Endodermal cell (in vitro differentiated cells): ENCODE measurements at regions not wholly inside any gene's neighbourhood (a gene's known extent, or its start where the extent isn't known, plus 50 kb on each side); places are given as distances from the start of the nearest gene placed in this dataset.
"Not testable (repeated sequence)": the region's sequence is repeated elsewhere in the genome, so short reads cannot be mapped to it uniquely, and the experiment has no call there.

ENCODE experiments used
- DNase-seq: peaks from one replicate; pipeline ENCODE4 v3.0.0-alpha.2; 2017
- H3K27ac ChIP-seq: 2 replicates; pipeline ENCODE4 v1.5.1; 2013; ENCODE audit warnings: mild to moderate bottlenecking, low read depth, low read length, moderate library complexity
- H3K27me3 ChIP-seq: 2 replicates; pipeline ENCODE4 v1.6.1; 2013; ENCODE audit warnings: mild to moderate bottlenecking, low read length, moderate library complexity; ENCODE audit not compliant: insufficient read depth, control insufficient read depth, poor library complexity, severe bottlenecking
- H3K36me3 ChIP-seq: 2 replicates; pipeline ENCODE4 v1.7.0; 2013; ENCODE audit warnings: mild to moderate bottlenecking, low read length, moderate library complexity; ENCODE audit not compliant: control insufficient read depth, insufficient read depth
- H3K4me1 ChIP-seq: one replicate; pipeline ENCODE4 v1.7.0; 2013; ENCODE audit warnings: low read length; ENCODE audit not compliant: control insufficient read depth, insufficient read depth
- H3K4me3 ChIP-seq: 2 replicates; pipeline ENCODE4 v1.5.1; 2013; ENCODE audit warnings: mild to moderate bottlenecking, low read length, moderate library complexity
- H3K9ac ChIP-seq: 2 replicates; pipeline ENCODE4 v1.6.1; 2013; ENCODE audit warnings: mild to moderate bottlenecking, low read length, moderate library complexity; ENCODE audit not compliant: poor library complexity, severe bottlenecking; ENCODE audit errors: extremely low read depth
- H3K9me3 ChIP-seq: 2 replicates; pipeline ENCODE4 v1.6.1; 2013; ENCODE audit warnings: mild to moderate bottlenecking, low read length, moderate library complexity; ENCODE audit not compliant: control insufficient read depth
- H3K27ac Mint-ChIP-seq: 2 replicates; pipeline ENCODE4 v1.8.0; 2020; ENCODE audit warnings: mixed read lengths
- H3K27me3 Mint-ChIP-seq: 2 replicates; pipeline ENCODE4 v1.8.0; 2021; ENCODE audit warnings: mild to moderate bottlenecking, mixed read lengths; ENCODE audit not compliant: insufficient read depth
- H3K36me3 Mint-ChIP-seq: 2 replicates; pipeline ENCODE4 v1.8.0; 2020; ENCODE audit warnings: low read depth, mixed read lengths
- H3K4me1 Mint-ChIP-seq: 2 replicates; pipeline ENCODE4 v1.8.0; 2020; ENCODE audit warnings: mixed read lengths
- H3K4me3 Mint-ChIP-seq: 2 replicates; pipeline ENCODE4 v1.8.0; 2020; ENCODE audit warnings: mild to moderate bottlenecking, moderate library complexity, mixed read lengths
- H3K9me3 Mint-ChIP-seq: 2 replicates; pipeline ENCODE4 v1.8.0; 2020; ENCODE audit warnings: mild to moderate bottlenecking, mixed read lengths
- WGBS, 2 experiments: methylation state at CpG; one replicate each; pipeline versions ENCODE4 v1.1.5 to v1.1.7; 2013; ENCODE audit warnings: missing lambda C conversion rate in 2 of 2, mixed read lengths in 1 of 2; ENCODE audit not compliant: insufficient coverage in 1 of 2, insufficient read length in 1 of 2; 5-methylcytosine and 5-hydroxymethylcytosine counted together

GRCh38 chr22:12384612-12385011 is 3143.4 kb upstream of the OR11H1 start:
- H3K36me3 ChIP-seq, H3K4me3 Mint-ChIP-seq, H3K4me1 ChIP-seq, H3K27ac ChIP-seq, H3K36me3 Mint-ChIP-seq, H3K27me3 ChIP-seq, H3K27me3 Mint-ChIP-seq, H3K9ac ChIP-seq, H3K27ac Mint-ChIP-seq, DNase-seq, H3K4me1 Mint-ChIP-seq: not testable (repeated sequence)
- Histone ChIP-seq H3K4me3 (peak overlapping the region; percentile 15), H3K9me3 (peaks cover 63% of the 10 kb centered on the region)
- peaks cover 92% of the 10 kb centered on the region for H3K9me3 Mint-ChIP-seq
- WGBS, 2 experiments: 95% methylated on average over 4 of the region's 4 CpGs

DNA sequence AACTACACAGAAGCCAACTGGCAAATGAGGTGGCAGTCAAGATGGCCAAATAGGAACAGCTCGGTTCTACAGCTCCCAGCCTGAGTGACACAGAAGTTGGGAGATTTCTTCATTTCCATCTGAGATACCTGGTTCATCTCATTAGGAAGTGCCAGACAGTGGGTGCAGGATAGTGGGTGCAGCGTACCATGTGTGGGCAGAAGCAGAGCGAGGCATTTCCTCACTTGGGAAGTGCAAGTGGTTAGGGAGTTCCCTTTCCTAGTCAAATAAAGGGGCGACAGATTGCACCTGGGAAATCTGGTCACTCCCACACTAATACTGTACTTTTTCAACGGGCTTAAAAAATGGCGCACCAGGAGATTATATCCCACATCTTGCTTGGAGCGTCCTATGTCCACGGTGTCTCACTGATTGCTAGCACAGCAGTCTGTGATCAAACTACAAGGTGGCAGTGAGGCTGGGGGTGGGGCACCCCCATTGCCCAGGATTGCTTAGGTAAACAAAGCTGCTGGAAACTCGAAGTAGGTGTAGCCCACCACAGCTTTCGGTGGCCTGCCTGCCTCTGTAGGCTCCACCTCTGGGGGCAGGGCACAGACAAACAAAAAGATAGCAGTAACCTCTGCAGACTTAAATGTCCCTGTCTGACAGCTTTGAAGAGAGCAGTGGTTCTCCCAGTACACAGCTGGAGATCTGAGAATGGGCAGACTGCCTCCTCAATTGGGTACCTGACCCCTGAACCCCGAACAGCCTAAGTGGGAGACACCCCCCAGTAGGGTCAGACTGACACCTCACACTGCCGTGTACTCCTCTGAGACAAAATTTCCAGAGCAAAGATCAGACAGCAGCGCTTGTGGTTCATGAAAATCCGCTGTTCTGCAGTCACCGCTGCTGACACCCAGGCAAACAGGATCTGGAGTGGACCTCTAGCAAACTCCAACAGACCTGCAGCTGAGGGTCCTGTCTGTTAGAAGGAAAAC is 3138.9 kb upstream of the OR11H1 start:
- H3K27ac Mint-ChIP-seq, H3K4me3 ChIP-seq, H3K9ac ChIP-seq, H3K27me3 ChIP-seq, H3K27me3 Mint-ChIP-seq, H3K27ac ChIP-seq, H3K4me3 Mint-ChIP-seq, H3K36me3 Mint-ChIP-seq, H3K4me1 Mint-ChIP-seq, H3K4me1 ChIP-seq, H3K36me3 ChIP-seq: not testable (repeated sequence)
- peaks cover 44% of the 10 kb centered on the region for H3K9me3 ChIP-seq
- 71 to 76% methylated on average over 11 to 15 of the region's 15 CpGs for WGBS, 2 experiments
- peak; percentile 26 for DNase-seq
- H3K9me3 Mint-ChIP-seq: peaks cover 94% of the 10 kb centered on the region

- not testable (repeated sequence) for DNase-seq, H3K4me3 ChIP-seq, H3K4me1 ChIP-seq, H3K9ac ChIP-seq, H3K36me3 ChIP-seq, H3K4me3 Mint-ChIP-seq, H3K4me1 Mint-ChIP-seq, H3K27me3 ChIP-seq, H3K27ac Mint-ChIP-seq, H3K27me3 Mint-ChIP-seq, H3K36me3 Mint-ChIP-seq, H3K27ac ChIP-seq
- 71 to 100% methylated on average over 1 to 2 of the region's 2 CpGs for WGBS, 2 experiments
- peaks cover 57% of the 10 kb centered on the region for H3K9me3 ChIP-seq
- H3K9me3 Mint-ChIP-seq: peaks cover 91% of the 10 kb centered on the region
Observed at GRCh38 chr22:12397270-12397669, 3130.7 kb upstream of the OR11H1 start.

DNA sequence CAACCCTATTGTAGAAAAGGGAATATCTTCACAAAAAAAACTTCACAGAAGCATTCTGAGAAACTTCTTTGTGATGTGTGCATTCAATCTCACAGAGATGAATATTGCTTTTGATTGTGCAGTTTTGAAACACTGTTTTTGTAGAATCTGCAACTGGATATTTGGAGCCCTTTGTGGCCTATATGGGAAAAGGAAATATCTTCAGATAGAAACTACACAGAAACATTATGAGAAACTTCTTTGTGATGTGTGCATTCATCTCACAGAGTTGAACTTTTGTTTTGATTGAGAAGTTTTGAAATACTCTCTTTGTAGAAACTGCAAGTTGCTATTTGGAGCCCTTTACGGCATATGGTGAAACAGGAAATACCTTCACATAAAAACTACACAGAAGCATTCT is 3126.1 kb upstream of the OR11H1 start:
- not testable (repeated sequence) for H3K27ac ChIP-seq, H3K27ac Mint-ChIP-seq, H3K9ac ChIP-seq, H3K4me1 Mint-ChIP-seq, H3K27me3 Mint-ChIP-seq, DNase-seq, H3K4me3 Mint-ChIP-seq, H3K4me3 ChIP-seq, H3K36me3 ChIP-seq, H3K27me3 ChIP-seq, H3K36me3 Mint-ChIP-seq, H3K4me1 ChIP-seq
- H3K9me3 ChIP-seq: peaks cover 73% of the 10 kb centered on the region
- H3K9me3 Mint-ChIP-seq: peaks cover 93% of the 10 kb centered on the region
- WGBS, 2 experiments: no CpG with 5 or more reads among the region's 1 CpG

DNA sequence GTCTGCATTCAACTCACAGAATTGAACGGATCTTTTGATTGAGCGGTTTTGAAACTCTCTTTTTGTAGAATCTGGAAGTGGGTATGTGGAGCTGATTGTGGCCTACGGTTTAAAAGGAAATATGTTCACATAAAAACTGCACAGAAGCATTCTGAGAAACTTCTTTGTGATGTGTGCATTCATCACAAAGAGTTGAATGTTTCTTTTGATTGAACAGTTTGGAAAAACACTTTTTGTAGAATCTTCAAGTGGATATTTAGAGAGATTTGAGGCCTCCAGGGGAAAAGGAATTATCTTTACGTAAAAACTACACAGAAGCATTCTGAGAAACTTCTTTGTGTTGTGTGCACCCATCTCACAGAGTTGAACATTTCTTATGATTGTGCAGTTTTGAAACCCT is 3125.5 kb upstream of the OR11H1 start:
- H3K27ac ChIP-seq, H3K27me3 ChIP-seq, H3K9ac ChIP-seq, H3K4me1 ChIP-seq, H3K36me3 ChIP-seq, H3K27ac Mint-ChIP-seq, H3K4me3 Mint-ChIP-seq, H3K4me3 ChIP-seq, H3K27me3 Mint-ChIP-seq, DNase-seq, H3K4me1 Mint-ChIP-seq, H3K36me3 Mint-ChIP-seq: not testable (repeated sequence)
- peaks cover 73% of the 10 kb centered on the region for H3K9me3 ChIP-seq
- WGBS, 2 experiments: 55 to 60% methylated on average over 3 to 4 of the region's 4 CpGs
- H3K9me3 Mint-ChIP-seq: peaks cover 93% of the 10 kb centered on the region

DNA sequence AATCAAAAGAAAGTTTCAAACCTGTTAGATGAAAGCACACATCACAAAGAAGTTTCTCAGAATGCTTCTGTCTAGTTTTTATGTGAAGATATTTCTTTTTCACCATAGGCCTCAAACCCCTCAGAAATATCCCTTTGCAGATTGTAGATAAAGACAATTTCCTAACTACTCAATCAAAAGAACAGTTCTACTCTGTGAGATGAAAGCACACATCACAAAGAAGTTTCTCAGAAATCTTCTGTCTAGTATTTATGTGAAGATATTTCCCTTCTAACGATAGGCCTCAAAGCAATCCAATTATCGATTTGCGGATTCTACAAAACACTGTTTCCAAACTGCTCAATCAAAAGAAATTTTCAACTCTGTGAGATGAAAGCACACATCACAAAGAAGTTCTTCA is 3092.1 kb upstream of the OR11H1 start:
- not testable (repeated sequence) for H3K36me3 ChIP-seq, DNase-seq, H3K4me3 ChIP-seq, H3K27me3 ChIP-seq, H3K27ac Mint-ChIP-seq, H3K4me1 Mint-ChIP-seq, H3K9ac ChIP-seq, H3K4me3 Mint-ChIP-seq, H3K4me1 ChIP-seq, H3K36me3 Mint-ChIP-seq, H3K27me3 Mint-ChIP-seq, H3K27ac ChIP-seq
- no CpG with 5 or more reads among the region's 3 CpGs for WGBS, 2 experiments
- peaks cover 52% of the 10 kb centered on the region for H3K9me3 ChIP-seq
- peaks cover 73% of the 10 kb centered on the region for H3K9me3 Mint-ChIP-seq
